Nephron progenitor cell (in vitro differentiated cells): ENCODE measurements at regions not wholly inside any gene's neighbourhood (a gene's known extent, or its start where the extent isn't known, plus 50 kb on each side); places are given as distances from the start of the nearest gene placed in this dataset.
A peak's percentile ranks its signal among the peaks of the same experiment; 100 is the strongest.
"Not testable (repeated sequence)": the region's sequence is repeated elsewhere in the genome, so short reads cannot be mapped to it uniquely, and the experiment has no call there.

ENCODE experiments used
- DNase-seq: peaks from one replicate; pipeline ENCODE4 v3.0.0; 2021
- H3K27ac Mint-ChIP-seq: 2 replicates; pipeline ENCODE4 v1.8.0; 2021; ENCODE audit warnings: mild to moderate bottlenecking, moderate library complexity, mixed read lengths
- H3K27me3 Mint-ChIP-seq: 2 replicates; pipeline ENCODE4 v1.8.0; 2021; ENCODE audit warnings: mild to moderate bottlenecking, low read depth, mixed read lengths; ENCODE audit not compliant: poor library complexity
- H3K36me3 Mint-ChIP-seq: 2 replicates; pipeline ENCODE4 v1.8.0; 2021; ENCODE audit warnings: low read depth, mixed read lengths
- H3K4me1 Mint-ChIP-seq: 2 replicates; pipeline ENCODE4 v1.8.0; 2021; ENCODE audit warnings: mixed read lengths
- H3K4me3 Mint-ChIP-seq: 2 replicates; pipeline ENCODE4 v1.8.0; 2021; ENCODE audit warnings: mild to moderate bottlenecking, moderate library complexity, mixed read lengths
- H3K9me3 Mint-ChIP-seq: 2 replicates; pipeline ENCODE4 v1.8.0; 2021; ENCODE audit warnings: mild to moderate bottlenecking, moderate library complexity, mixed read lengths
- TF ChIP-seq, protein P1 (sequence below): fragments of 200-600 bp; sonication (generic); IDR thresholded peaks from 2 replicates; pipeline ENCODE4 v1.5.0; 2021; ENCODE audit warnings: antibody characterized with exemption

DNA sequence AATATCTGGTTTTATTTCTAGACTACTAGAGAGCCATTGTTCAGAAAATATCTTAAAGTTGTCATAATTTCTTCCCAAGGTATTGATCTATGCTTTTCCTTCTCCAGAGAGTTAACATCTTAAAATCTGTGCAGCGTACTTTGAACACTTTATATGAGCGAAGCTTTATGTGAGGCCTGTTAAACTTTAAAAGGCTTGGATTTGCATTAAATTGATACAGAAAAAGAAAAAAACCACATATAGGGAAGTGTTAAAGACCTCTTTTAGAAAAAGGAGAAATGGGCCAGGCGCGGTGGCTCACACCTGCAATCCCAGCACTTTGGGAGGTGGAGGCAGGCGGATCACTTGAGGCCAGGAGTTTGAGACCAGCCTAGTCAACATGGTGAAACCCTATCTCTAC, 59.2 kb upstream of the MORC3 start:
- H3K36me3 Mint-ChIP-seq: no peaks in the 10 kb centered on the region
- no peaks in the 10 kb centered on the region for H3K27me3 Mint-ChIP-seq
- no peaks in the 10 kb centered on the region for H3K9me3 Mint-ChIP-seq
- no peak overlapping the region for H3K4me3 Mint-ChIP-seq
- peaks cover under 1% of the 10 kb centered on the region for H3K4me1 Mint-ChIP-seq
- no peak for DNase-seq
- H3K27ac Mint-ChIP-seq: no peak overlapping the region
- TF ChIP-seq, protein P1, sequence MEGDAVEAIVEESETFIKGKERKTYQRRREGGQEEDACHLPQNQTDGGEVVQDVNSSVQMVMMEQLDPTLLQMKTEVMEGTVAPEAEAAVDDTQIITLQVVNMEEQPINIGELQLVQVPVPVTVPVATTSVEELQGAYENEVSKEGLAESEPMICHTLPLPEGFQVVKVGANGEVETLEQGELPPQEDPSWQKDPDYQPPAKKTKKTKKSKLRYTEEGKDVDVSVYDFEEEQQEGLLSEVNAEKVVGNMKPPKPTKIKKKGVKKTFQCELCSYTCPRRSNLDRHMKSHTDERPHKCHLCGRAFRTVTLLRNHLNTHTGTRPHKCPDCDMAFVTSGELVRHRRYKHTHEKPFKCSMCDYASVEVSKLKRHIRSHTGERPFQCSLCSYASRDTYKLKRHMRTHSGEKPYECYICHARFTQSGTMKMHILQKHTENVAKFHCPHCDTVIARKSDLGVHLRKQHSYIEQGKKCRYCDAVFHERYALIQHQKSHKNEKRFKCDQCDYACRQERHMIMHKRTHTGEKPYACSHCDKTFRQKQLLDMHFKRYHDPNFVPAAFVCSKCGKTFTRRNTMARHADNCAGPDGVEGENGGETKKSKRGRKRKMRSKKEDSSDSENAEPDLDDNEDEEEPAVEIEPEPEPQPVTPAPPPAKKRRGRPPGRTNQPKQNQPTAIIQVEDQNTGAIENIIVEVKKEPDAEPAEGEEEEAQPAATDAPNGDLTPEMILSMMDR: peak; percentile 1

- H3K27ac Mint-ChIP-seq: no peak overlapping the region
- no peaks in the 10 kb centered on the region for H3K4me1 Mint-ChIP-seq
These were observed 58.5 kb upstream of the MORC3 start for GRCh38 chr21:36261459-36261858.

GRCh38 chr21:36263797-36264196, 56.2 kb upstream of the MORC3 start:
- Mint-ChIP-seq H3K9me3 (peaks cover 10% of the 10 kb centered on the region), H3K4me1 (no peaks in the 10 kb centered on the region), H3K27me3 (peaks cover 3% of the 10 kb centered on the region), H3K36me3 (peaks cover 5% of the 10 kb centered on the region), H3K4me3 (no peak overlapping the region), H3K27ac (peak overlapping the region; percentile 70)
- DNase-seq: no peak
- TF ChIP-seq, protein P1: no peak

More at GRCh38 chr21:36261459-36261858, 58.5 kb upstream of the MORC3 start:
- Mint-ChIP-seq H3K9me3 (no peaks in the 10 kb centered on the region), H3K4me3 (no peak overlapping the region), H3K36me3 (no peaks in the 10 kb centered on the region), H3K27me3 (no peaks in the 10 kb centered on the region)
- DNase-seq: no peak
- TF ChIP-seq, protein P1: no peak

GRCh38 chr21:36265431-36265830, 54.6 kb upstream of the MORC3 start:
- Mint-ChIP-seq H3K9me3 (peaks cover 10% of the 10 kb centered on the region), H3K27ac (no peak overlapping the region), H3K27me3 (peaks cover 3% of the 10 kb centered on the region), H3K4me3 (no peak overlapping the region), H3K4me1 (no peaks in the 10 kb centered on the region), H3K36me3 (peaks cover 5% of the 10 kb centered on the region)
- TF ChIP-seq, protein P1: no peak
- DNase-seq: no peak

DNA sequence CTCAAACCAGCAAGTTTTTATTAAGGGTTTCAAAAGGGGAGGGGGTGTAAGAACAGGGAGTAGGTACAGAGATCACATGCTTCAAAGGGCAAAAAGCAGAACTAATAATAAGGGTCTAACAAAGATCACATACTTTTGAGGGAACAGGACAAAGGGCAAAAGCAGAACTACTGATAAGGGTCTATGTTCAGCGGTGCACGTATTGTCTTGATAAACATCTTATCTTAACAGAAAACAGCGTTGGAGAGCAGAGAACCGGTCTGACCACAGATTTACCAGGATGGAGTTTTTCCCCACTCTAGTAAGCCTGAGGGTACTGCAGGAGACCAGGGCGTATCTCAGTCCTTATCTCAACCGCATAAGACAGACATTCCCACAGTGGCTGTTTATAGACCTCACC, 52.2 kb upstream of the MORC3 start:
- not testable (repeated sequence) for H3K4me1 Mint-ChIP-seq, DNase-seq, H3K36me3 Mint-ChIP-seq, H3K27ac Mint-ChIP-seq, H3K9me3 Mint-ChIP-seq, H3K27me3 Mint-ChIP-seq, H3K4me3 Mint-ChIP-seq

DNA sequence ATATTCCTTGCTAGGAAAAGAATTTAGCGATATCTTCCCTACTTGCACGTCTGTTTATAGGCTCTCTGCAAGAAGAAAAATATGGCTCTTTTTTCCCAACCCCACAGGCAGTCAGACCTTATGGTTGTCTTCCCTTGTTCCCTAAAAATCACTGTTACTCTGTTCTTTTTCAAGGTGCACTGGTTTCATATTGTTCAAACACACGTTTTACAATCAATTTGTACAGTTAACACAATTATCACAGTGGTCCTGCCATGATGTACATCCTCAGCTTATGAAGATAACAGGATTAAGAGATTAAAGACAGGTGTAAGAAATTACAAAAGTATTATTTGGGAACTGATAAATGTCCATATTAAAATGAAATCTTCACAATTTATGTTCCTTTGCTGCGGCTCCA, 51.7 kb upstream of the MORC3 start:
- H3K27ac Mint-ChIP-seq, H3K4me3 Mint-ChIP-seq, H3K4me1 Mint-ChIP-seq, H3K9me3 Mint-ChIP-seq, H3K27me3 Mint-ChIP-seq, DNase-seq, H3K36me3 Mint-ChIP-seq: not testable (repeated sequence)
